ENCODE measurements at regions not wholly inside any gene's neighbourhood (a gene's known extent, or its start where the extent isn't known, plus 50 kb on each side); places are given as distances from the start of the nearest gene placed in this dataset.

GRCh38 chr11:38640854-38641253 is 2042.8 kb upstream of the RAG2 start:
- no peak for TF ChIP-seq BHLHE40 (IDR thresholded peaks at IDR 0.05; ENCODE audit: borderline replicate concordance)
- TF ChIP-seq SP1 (IDR thresholded peaks at IDR 0.05): no peak
- no peak for TF ChIP-seq L3MBTL2 (conservative IDR thresholded peaks at IDR 0.05)
- no peak for TF ChIP-seq NFRKB (IDR thresholded peaks at IDR 0.05)
- no peak for TF ChIP-seq TARDBP (IDR thresholded peaks at IDR 0.05)
- TF ChIP-seq FOXA1 (IDR thresholded peaks at IDR 0.05): no peak
